ENCODE measurements at regions not wholly inside any gene's neighbourhood (a gene's known extent, or its start where the extent isn't known, plus 50 kb on each side); places are given as distances from the start of the nearest gene placed in this dataset.

DNA sequence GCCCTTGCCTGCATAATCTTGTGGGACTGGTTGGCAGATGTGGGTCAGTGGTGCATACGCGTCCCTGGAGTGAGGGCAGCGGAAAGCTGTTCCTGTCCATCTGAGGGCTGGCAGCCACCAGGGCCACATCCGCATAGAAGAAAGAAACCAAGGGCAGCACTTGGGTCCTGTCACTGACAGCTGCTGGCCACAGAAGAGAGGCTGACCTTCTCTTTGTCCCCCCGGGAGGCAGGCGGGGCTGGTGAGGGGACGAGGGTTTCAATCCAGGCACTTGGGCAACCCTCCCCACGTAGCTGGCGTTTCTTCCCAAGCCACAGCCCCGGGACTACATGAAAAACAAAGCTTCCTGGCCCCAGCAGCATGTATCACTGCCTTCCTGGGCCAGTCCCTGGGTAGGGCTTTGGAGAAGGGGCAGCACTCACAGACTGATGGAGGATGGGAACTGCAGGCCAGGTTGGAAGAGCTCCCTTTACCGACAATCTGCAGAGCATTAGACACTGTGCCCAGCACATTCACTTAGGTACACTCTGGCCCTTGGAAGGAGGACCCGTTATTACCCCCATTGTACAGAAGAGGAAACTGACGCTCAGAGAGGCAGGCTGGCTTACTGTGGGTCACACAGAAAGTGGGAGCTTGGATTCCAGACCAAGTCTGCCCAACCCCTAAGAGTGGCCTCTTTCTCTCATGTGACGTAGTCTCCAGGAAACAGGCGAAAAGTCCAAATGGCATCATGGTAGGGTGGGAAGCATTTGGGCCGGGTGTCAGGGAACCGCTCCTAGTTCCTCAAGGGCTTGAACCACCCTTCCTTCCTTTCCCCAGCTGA is 78.8 kb upstream of the SLC6A6 start:
- DNase-seq (ENCODE audit: low read depth): no peak
- TF ChIP-seq, protein P1, sequence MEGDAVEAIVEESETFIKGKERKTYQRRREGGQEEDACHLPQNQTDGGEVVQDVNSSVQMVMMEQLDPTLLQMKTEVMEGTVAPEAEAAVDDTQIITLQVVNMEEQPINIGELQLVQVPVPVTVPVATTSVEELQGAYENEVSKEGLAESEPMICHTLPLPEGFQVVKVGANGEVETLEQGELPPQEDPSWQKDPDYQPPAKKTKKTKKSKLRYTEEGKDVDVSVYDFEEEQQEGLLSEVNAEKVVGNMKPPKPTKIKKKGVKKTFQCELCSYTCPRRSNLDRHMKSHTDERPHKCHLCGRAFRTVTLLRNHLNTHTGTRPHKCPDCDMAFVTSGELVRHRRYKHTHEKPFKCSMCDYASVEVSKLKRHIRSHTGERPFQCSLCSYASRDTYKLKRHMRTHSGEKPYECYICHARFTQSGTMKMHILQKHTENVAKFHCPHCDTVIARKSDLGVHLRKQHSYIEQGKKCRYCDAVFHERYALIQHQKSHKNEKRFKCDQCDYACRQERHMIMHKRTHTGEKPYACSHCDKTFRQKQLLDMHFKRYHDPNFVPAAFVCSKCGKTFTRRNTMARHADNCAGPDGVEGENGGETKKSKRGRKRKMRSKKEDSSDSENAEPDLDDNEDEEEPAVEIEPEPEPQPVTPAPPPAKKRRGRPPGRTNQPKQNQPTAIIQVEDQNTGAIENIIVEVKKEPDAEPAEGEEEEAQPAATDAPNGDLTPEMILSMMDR (conservative IDR thresholded peaks at IDR 0.05; ENCODE audit: low read depth, low read length): no peak
- H3K4me3 ChIP-seq (ENCODE audit: low read depth, low read length): no peak overlapping the region

DNA sequence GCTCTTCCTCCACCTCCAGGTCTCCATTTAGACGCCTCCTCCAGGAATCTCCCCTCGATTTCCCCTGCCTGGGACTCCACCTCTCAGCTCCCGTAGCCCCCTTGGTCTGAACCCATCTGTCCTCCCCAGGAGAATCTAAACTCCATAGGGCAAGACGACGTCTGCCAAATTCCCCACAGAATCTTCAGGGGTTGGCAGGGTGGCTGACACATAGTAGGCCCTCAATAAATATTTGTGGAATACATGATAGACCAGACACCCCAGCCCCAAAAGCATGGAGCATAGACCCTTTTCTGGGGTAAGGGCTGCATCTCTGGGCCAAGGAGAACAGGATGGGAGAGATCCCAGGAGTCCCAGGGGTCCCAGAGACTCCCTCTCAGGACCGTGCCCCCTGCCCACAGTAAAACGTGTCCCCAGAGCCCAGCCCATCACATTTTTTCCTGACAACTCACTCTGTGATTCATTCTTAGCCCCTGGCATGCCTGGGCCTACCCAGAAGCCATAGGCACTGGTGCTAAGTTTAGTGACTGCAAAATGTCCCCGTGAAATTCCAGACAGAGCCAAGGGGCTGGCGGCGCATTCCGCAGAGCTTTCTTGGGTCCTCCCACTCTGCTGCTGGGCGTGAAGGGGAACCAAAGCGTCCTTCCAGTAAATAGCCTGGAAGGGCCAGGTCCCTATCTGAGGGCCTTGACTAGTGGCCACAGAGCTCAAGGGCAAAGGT is 78.0 kb upstream of the SLC6A6 start:
- TF ChIP-seq, protein P1 (conservative IDR thresholded peaks at IDR 0.05; ENCODE audit: low read depth, low read length): no peak
- DNase-seq (ENCODE audit: low read depth): no peak
- no peak overlapping the region for H3K4me3 ChIP-seq (ENCODE audit: low read depth, low read length)

GRCh38 chr3:14328422-14328821 is 74.0 kb upstream of the SLC6A6 start:
- H3K4me3 ChIP-seq (ENCODE audit: low read depth, low read length): no peak overlapping the region
- DNase-seq (ENCODE audit: low read depth): no peak
- TF ChIP-seq, protein P1 (conservative IDR thresholded peaks at IDR 0.05; ENCODE audit: low read depth, low read length): no peak

GRCh38 chr3:14329116-14329830 is 73.1 kb upstream of the SLC6A6 start:
- TF ChIP-seq, protein P1 (conservative IDR thresholded peaks at IDR 0.05; ENCODE audit: low read depth, low read length): no peak
- no peak overlapping the region for H3K4me3 ChIP-seq (ENCODE audit: low read depth, low read length)
- DNase-seq (ENCODE audit: low read depth): peak; percentile 95

GRCh38 chr3:14329842-14330241 is 72.6 kb upstream of the SLC6A6 start:
- DNase-seq (ENCODE audit: low read depth): no peak
- TF ChIP-seq, protein P1 (conservative IDR thresholded peaks at IDR 0.05; ENCODE audit: low read depth, low read length): no peak
- H3K4me3 ChIP-seq (ENCODE audit: low read depth, low read length): no peak overlapping the region

- TF ChIP-seq, protein P1 (conservative IDR thresholded peaks at IDR 0.05; ENCODE audit: low read depth, low read length): no peak
- no peak for DNase-seq (ENCODE audit: low read depth)
Measured at GRCh38 chr3:14330508-14330907, 71.9 kb upstream of the SLC6A6 start.

More at GRCh38 chr3:14330508-14330907, 71.9 kb upstream of the SLC6A6 start:
- H3K4me3 ChIP-seq (ENCODE audit: low read depth, low read length): no peak overlapping the region
